ENCODE measurements at regions not wholly inside any gene's neighbourhood (a gene's known extent, or its start where the extent isn't known, plus 50 kb on each side); places are given as distances from the start of the nearest gene placed in this dataset.
A peak's percentile ranks its signal among the peaks of the same experiment; 100 is the strongest.

- Mint-ChIP-seq H3K4me1 (no peaks in the 10 kb centered on the region), H3K9me3 (no peaks in the 10 kb centered on the region), H3K27ac (no peak overlapping the region), H3K27me3 (ENCODE audit: insufficient read depth, low read depth) (no peaks in the 10 kb centered on the region), H3K4me3 (no peak overlapping the region), H3K36me3 (no peaks in the 10 kb centered on the region)
- H3F3A ChIP-seq (ENCODE audit: low read depth) = no peaks in the 10 kb centered on the region
- H3K36me3 ChIP-seq = no peaks in the 10 kb centered on the region
- no peak overlapping the region for H2AFZ ChIP-seq (replicated peaks)
- TF ChIP-seq EZH2phosphoT487 (IDR thresholded peaks at IDR 0.05) (no peak), EZH2 (IDR thresholded peaks at IDR 0.05) (no peak)
- TF ChIP-seq, protein P1, sequence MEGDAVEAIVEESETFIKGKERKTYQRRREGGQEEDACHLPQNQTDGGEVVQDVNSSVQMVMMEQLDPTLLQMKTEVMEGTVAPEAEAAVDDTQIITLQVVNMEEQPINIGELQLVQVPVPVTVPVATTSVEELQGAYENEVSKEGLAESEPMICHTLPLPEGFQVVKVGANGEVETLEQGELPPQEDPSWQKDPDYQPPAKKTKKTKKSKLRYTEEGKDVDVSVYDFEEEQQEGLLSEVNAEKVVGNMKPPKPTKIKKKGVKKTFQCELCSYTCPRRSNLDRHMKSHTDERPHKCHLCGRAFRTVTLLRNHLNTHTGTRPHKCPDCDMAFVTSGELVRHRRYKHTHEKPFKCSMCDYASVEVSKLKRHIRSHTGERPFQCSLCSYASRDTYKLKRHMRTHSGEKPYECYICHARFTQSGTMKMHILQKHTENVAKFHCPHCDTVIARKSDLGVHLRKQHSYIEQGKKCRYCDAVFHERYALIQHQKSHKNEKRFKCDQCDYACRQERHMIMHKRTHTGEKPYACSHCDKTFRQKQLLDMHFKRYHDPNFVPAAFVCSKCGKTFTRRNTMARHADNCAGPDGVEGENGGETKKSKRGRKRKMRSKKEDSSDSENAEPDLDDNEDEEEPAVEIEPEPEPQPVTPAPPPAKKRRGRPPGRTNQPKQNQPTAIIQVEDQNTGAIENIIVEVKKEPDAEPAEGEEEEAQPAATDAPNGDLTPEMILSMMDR (IDR thresholded peaks at IDR 0.05) = no peak
- no peak overlapping the region for H3K4me2 ChIP-seq
- no peaks in the 10 kb centered on the region for H4K20me1 ChIP-seq (ENCODE audit: low read depth)
- H3K27ac ChIP-seq = no peak overlapping the region
- no peaks in the 10 kb centered on the region for H3K4me1 ChIP-seq
- H3K27me3 ChIP-seq = no peaks in the 10 kb centered on the region
- H3K9ac ChIP-seq = no peak overlapping the region
- no peaks in the 10 kb centered on the region for H3K9me3 ChIP-seq (ENCODE audit: low read depth)
- H3K4me3 ChIP-seq = no peak overlapping the region
- peak; percentile 18 for DNase-seq (ENCODE audit: low spot score)
- no peaks in the 10 kb centered on the region for H3K79me2 ChIP-seq (ENCODE audit: low read depth)
These were observed 1313.3 kb downstream of the KCNT2 start for GRCh38 chr1:195294911-195295310.

- H3K27ac Mint-ChIP-seq = no peak overlapping the region
- H2AFZ ChIP-seq (replicated peaks) = no peak overlapping the region
These were observed 1329.6 kb downstream of the KCNT2 start for GRCh38 chr1:195278644-195279043.

GRCh38 chr1:195275710-195276109 is 1332.5 kb downstream of the KCNT2 start:
- Histone ChIP-seq H4K20me1 (ENCODE audit: low read depth) (no peaks in the 10 kb centered on the region), H3K4me2 (no peak overlapping the region), H3K9ac (no peak overlapping the region), H3K4me3 (no peak overlapping the region), H3F3A (ENCODE audit: low read depth) (no peaks in the 10 kb centered on the region), H3K27me3 (no peaks in the 10 kb centered on the region), H3K79me2 (ENCODE audit: low read depth) (no peaks in the 10 kb centered on the region), H3K27ac (no peak overlapping the region), H2AFZ (replicated peaks) (no peak overlapping the region), H3K36me3 (no peaks in the 10 kb centered on the region), H3K4me1 (no peaks in the 10 kb centered on the region), H3K9me3 (ENCODE audit: low read depth) (no peaks in the 10 kb centered on the region)
- DNase-seq (ENCODE audit: low spot score) = no peak
- no peaks in the 10 kb centered on the region for H3K36me3 Mint-ChIP-seq
- H3K4me3 Mint-ChIP-seq = no peak overlapping the region
- H3K27ac Mint-ChIP-seq = no peak overlapping the region
- peaks cover 3% of the 10 kb centered on the region for H3K27me3 Mint-ChIP-seq (ENCODE audit: insufficient read depth, low read depth)
- peaks cover 2% of the 10 kb centered on the region for H3K4me1 Mint-ChIP-seq
- no peaks in the 10 kb centered on the region for H3K9me3 Mint-ChIP-seq
- TF ChIP-seq, protein P1 (IDR thresholded peaks at IDR 0.05) = no peak
- TF ChIP-seq EZH2phosphoT487 (IDR thresholded peaks at IDR 0.05) (no peak), EZH2 (IDR thresholded peaks at IDR 0.05) (no peak)

More at GRCh38 chr1:195278644-195279043, 1329.6 kb downstream of the KCNT2 start:
- no peaks in the 10 kb centered on the region for H4K20me1 ChIP-seq (ENCODE audit: low read depth)
- Mint-ChIP-seq H3K27me3 (ENCODE audit: insufficient read depth, low read depth) (peaks cover 3% of the 10 kb centered on the region), H3K9me3 (no peaks in the 10 kb centered on the region), H3K4me3 (no peak overlapping the region), H3K4me1 (peaks cover 2% of the 10 kb centered on the region), H3K36me3 (no peaks in the 10 kb centered on the region)
- H3K4me3 ChIP-seq = no peak overlapping the region
- H3K79me2 ChIP-seq (ENCODE audit: low read depth) = no peaks in the 10 kb centered on the region
- TF ChIP-seq EZH2phosphoT487 (IDR thresholded peaks at IDR 0.05) (no peak), EZH2 (IDR thresholded peaks at IDR 0.05) (no peak)
- TF ChIP-seq, protein P1 (IDR thresholded peaks at IDR 0.05) = no peak
- no peak for DNase-seq (ENCODE audit: low spot score)
- no peaks in the 10 kb centered on the region for H3F3A ChIP-seq (ENCODE audit: low read depth)
- no peaks in the 10 kb centered on the region for H3K9me3 ChIP-seq (ENCODE audit: low read depth)
- no peak overlapping the region for H3K4me2 ChIP-seq
- no peak overlapping the region for H3K9ac ChIP-seq
- H3K4me1 ChIP-seq = no peaks in the 10 kb centered on the region
- H3K36me3 ChIP-seq = no peaks in the 10 kb centered on the region
- H3K27ac ChIP-seq = no peak overlapping the region
- H3K27me3 ChIP-seq = no peaks in the 10 kb centered on the region

Measured in neural progenitor cell (in vitro differentiated cells).